Colonic mucosa (tissue), 4 donors: ENCODE measurements at regions not wholly inside any gene's neighbourhood (a gene's known extent, or its start where the extent isn't known, plus 50 kb on each side); places are given as distances from the start of the nearest gene placed in this dataset.

Experiments
- DNase-seq: peaks from one replicate; pipeline ENCODE4 v3.0.0-alpha.2; 2020
- H3K27ac ChIP-seq: fragments of 200-600 bp; one replicate; pipeline ENCODE4 v1.8.0; 2021
- H3K27me3 ChIP-seq: fragments of 200-600 bp; one replicate; pipeline ENCODE4 v1.8.0; 2021
- H3K36me3 ChIP-seq: fragments of 200-600 bp; one replicate; pipeline ENCODE4 v1.8.0; 2021
- H3K4me1 ChIP-seq: fragments of 200-600 bp; one replicate; pipeline ENCODE4 v1.8.0; 2021; ENCODE audit warnings: mild to moderate bottlenecking
- H3K4me3 ChIP-seq: fragments of 200-600 bp; one replicate; pipeline ENCODE4 v1.8.0; 2021
- H3K9ac ChIP-seq, 2 donors: one replicate each; pipeline ENCODE4 v1.7.0; 2013; ENCODE audit warnings: control low read depth in 2 of 2, low read depth in 2 of 2, low read length in 2 of 2
- H3K9me3 ChIP-seq: fragments of 200-600 bp; one replicate; pipeline ENCODE4 v1.8.0; 2021
- intact Hi-C: fragments of 100-400 bp; cut with DNase I; formaldehyde crosslinking; loops from one replicate; pipeline ENCODE4 v1.14.1; 2022
- TF ChIP-seq, protein P1 (sequence below): fragments of 200-600 bp; IDR thresholded peaks from one replicate; pipeline ENCODE4 v1.8.0; 2022; ENCODE audit warnings: antibody characterized with exemption, mild to moderate bottlenecking
- donor health status: healthy.
- donor health status: DM: no; HTN: no; CAD: no.
- donor health status: DM: no; HTN: no; CAD: no.

DNA sequence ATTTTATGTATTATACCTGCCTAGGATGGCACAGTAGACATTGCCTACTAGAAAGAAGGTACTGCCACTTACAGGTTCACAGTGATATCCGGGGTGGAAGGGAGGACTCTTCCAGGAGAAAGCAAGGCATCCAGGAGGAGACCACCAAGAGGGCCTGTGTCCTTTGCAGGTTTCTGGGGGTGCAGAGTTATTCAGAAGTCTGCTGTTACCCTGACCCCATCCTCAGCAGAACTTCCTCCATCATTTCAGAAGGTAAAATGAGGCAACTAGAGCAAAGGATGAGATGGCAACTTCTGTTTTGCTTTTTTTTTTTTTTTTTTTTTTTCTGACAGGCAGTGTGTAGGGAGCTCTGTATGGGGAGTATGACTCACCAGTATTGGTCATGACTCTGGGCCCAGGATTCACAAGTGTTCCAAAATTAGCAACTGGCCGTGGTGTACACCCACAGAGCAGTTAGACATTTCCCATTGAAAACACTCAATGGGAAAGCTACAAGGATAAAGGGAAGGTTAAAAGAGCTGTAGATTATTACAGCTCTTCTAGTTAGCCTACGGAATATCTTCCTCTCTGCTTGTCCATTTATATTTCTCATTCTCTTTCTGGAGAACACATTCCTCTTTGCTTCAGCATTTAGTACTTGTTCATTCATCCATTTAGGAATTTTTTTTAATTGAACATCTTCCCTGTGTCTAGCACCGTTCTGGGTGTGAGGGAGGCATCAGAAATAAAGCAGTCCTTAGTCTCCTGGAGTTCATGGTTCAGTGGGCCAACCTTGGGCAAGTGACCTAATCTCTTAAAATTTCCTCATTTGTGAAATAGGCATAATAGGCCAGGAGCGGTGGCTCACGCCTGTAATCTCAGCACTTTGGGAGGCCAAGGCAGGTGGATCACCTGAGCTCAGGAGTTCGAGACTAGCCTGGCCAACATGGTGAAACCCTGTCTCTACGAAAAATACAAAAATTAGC, 50.5 kb upstream of the PPP2R5A start:
- DNase-seq: peak; percentile 38

More for the DNA sequence above, 50.5 kb upstream of the PPP2R5A start:
- H3K4me1 ChIP-seq: peaks cover 8% of the 10 kb centered on the region
- intact Hi-C loops: loop anchor here (5.0 kb wide), 1 partner anchor 53 kb away; the partner anchor contains the start of gene PPP2R5A
- H3K27me3 ChIP-seq: no peaks in the 10 kb centered on the region
- no peak overlapping the region for H3K27ac ChIP-seq
- no peaks in the 10 kb centered on the region for H3K9me3 ChIP-seq
- no peak overlapping the region for H3K4me3 ChIP-seq
- TF ChIP-seq, protein P1, sequence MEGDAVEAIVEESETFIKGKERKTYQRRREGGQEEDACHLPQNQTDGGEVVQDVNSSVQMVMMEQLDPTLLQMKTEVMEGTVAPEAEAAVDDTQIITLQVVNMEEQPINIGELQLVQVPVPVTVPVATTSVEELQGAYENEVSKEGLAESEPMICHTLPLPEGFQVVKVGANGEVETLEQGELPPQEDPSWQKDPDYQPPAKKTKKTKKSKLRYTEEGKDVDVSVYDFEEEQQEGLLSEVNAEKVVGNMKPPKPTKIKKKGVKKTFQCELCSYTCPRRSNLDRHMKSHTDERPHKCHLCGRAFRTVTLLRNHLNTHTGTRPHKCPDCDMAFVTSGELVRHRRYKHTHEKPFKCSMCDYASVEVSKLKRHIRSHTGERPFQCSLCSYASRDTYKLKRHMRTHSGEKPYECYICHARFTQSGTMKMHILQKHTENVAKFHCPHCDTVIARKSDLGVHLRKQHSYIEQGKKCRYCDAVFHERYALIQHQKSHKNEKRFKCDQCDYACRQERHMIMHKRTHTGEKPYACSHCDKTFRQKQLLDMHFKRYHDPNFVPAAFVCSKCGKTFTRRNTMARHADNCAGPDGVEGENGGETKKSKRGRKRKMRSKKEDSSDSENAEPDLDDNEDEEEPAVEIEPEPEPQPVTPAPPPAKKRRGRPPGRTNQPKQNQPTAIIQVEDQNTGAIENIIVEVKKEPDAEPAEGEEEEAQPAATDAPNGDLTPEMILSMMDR: no peak
- H3K36me3 ChIP-seq: no peaks in the 10 kb centered on the region
- no peak overlapping the region for H3K9ac ChIP-seq
